A549 (cell line): ENCODE measurements at regions not wholly inside any gene's neighbourhood (a gene's known extent, or its start where the extent isn't known, plus 50 kb on each side); places are given as distances from the start of the nearest gene placed in this dataset.
"Not testable (repeated sequence)": the region's sequence is repeated elsewhere in the genome, so short reads cannot be mapped to it uniquely, and the experiment has no call there.

Source experiments
- ATAC-seq, 2 experiments: fragments of 200-7000 bp in 1 of 2; fragments of >200 bp in 1 of 2; cut with Nextera tagmentation in 1 of 2; cut with Tn5 transposase in 1 of 2; 3 replicates each; pipeline versions ENCODE4 v1.8.0 to v1.9.1; 2018 to 2020; ENCODE audit warnings: mild to moderate bottlenecking in 1 of 2, moderate library complexity in 1 of 2
- CTCF ChIA-PET: fragments of 300-600 bp; sonication (Branson Sonifier 250); formaldehyde crosslinking; extraction: SDS; loops from one replicate; lab custom pipeline; 2021; ENCODE audit warnings: antibody characterized with exemption, inconsistent platforms; lab: Yijun Ruan, JAX
- POLR2A ChIA-PET: fragments of 350-600 bp; formaldehyde crosslinking; extraction: SDS; loops from one replicate; lab custom pipeline; 2021; ENCODE audit warnings: antibody characterized with exemption, inconsistent platforms; lab: Yijun Ruan, JAX
- DNase-seq, 2 experiments: peaks; one replicate each; pipeline versions ENCODE4 v3.0.0 to v3.0.0-alpha.2; 2011 to 2016; ENCODE audit warnings: low read depth in 1 of 2, low spot score in 1 of 2
- FAIRE-seq: peaks from 2 replicates; lab custom pipeline; 2011; peaks lifted over from hg19 to GRCh38; lab: Jason Lieb, UNC
- H3K27ac ChIP-seq, 2 experiments: fragments of >200 bp; sonication (Bioruptor Twin); formaldehyde crosslinking; 3 replicates each; pipeline ENCODE4 v1.5.1; 2016 to 2017
- H3K4me1 ChIP-seq: fragments of >200 bp; sonication (Bioruptor Twin); formaldehyde crosslinking; 3 replicates; pipeline ENCODE4 v1.6.1; 2016
- H3K4me2 ChIP-seq: fragments of >200 bp; sonication (Bioruptor Twin); formaldehyde crosslinking; 3 replicates; pipeline ENCODE4 v1.6.1; 2016
- H3K4me3 ChIP-seq: fragments of >200 bp; sonication (Bioruptor Twin); formaldehyde crosslinking; 3 replicates; pipeline ENCODE4 v1.5.1; 2016
- H3K9me3 ChIP-seq: fragments of >200 bp; sonication (Bioruptor Twin); formaldehyde crosslinking; 3 replicates; pipeline ENCODE4 v1.6.1; 2016
- BHLHE40 ChIP-seq: IDR thresholded peaks from 2 replicates; pipeline ENCODE4 v1.6.1; 2012; ENCODE audit warnings: low read depth, low read length, inconsistent platforms
- CBX8 ChIP-seq: fragments of 200-600 bp; sonication (generic); IDR thresholded peaks from 2 replicates; pipeline ENCODE4 v1.6.1; 2016
- CHD2 ChIP-seq: fragments of 150-350 bp; IDR thresholded peaks from 2 replicates; pipeline ENCODE4 v1.6.1; 2014; ENCODE audit warnings: low read length; ENCODE audit not compliant: partially characterized antibody
- CHD4 ChIP-seq: fragments of 200-600 bp; sonication (generic); IDR thresholded peaks from 2 replicates; pipeline ENCODE4 v1.6.1; 2016; ENCODE audit warnings: antibody characterized with exemption, mild to moderate bottlenecking, borderline replicate concordance
- ESRRA ChIP-seq: fragments of 150-350 bp; IDR thresholded peaks from 2 replicates; pipeline ENCODE4 v1.6.1; 2014; ENCODE audit warnings: mild to moderate bottlenecking, low read length, borderline replicate concordance
- HEYL ChIP-seq: fragments of 250-450 bp; sonication (Bioruptor Pico); IDR thresholded peaks from 2 replicates; pipeline ENCODE4 v1.8.0; 2021; ENCODE audit warnings: mild to moderate bottlenecking, moderate library complexity
- HOXB5 ChIP-seq: fragments of 250-450 bp; sonication (Bioruptor Pico); IDR thresholded peaks from 2 replicates; pipeline ENCODE4 v1.5.0; 2020; ENCODE audit warnings: mild to moderate bottlenecking, moderate library complexity
- KDM1A ChIP-seq: fragments of 200-600 bp; sonication (generic); IDR thresholded peaks from 2 replicates; pipeline ENCODE4 v1.6.1; 2016; ENCODE audit warnings: low read depth, mild to moderate bottlenecking
- KDM5A ChIP-seq: fragments of 200-600 bp; sonication (generic); IDR thresholded peaks from 2 replicates; pipeline ENCODE4 v1.6.1; 2016; ENCODE audit warnings: antibody characterized with exemption, mild to moderate bottlenecking
- MAFK ChIP-seq: fragments of 450-650 bp; IDR thresholded peaks from 2 replicates; pipeline ENCODE4 v1.6.1; 2014; ENCODE audit not compliant: partially characterized antibody
- MAZ ChIP-seq: fragments of 150-350 bp; IDR thresholded peaks from 2 replicates; pipeline ENCODE4 v1.6.1; 2014; ENCODE audit warnings: antibody characterized with exemption, low read depth, low read length, borderline replicate concordance
- NFE2L2 ChIP-seq: fragments of 150-350 bp; conservative IDR thresholded peaks from 2 replicates; pipeline ENCODE4 v1.6.1; 2014; ENCODE audit warnings: low read length
- NR3C1 ChIP-seq: fragments of >200 bp; sonication (Bioruptor Twin); formaldehyde crosslinking; IDR thresholded peaks from 3 replicates; pipeline ENCODE4 v1.6.1; 2017
- POLR2AphosphoS2 ChIP-seq: conservative IDR thresholded peaks from 2 replicates; pipeline ENCODE4 v1.6.1; 2012; ENCODE audit warnings: low read length, improper control_type of control experiment, inconsistent platforms
- RARB ChIP-seq: fragments of 250-450 bp; sonication (Bioruptor Pico); IDR thresholded peaks from 2 replicates; pipeline ENCODE4 v1.8.0; 2021; ENCODE audit warnings: mild to moderate bottlenecking, moderate library complexity
- RCOR1 ChIP-seq: fragments of 150-350 bp; IDR thresholded peaks from 2 replicates; pipeline ENCODE4 v1.6.1; 2014; ENCODE audit warnings: antibody characterized with exemption, low read length, low read depth
- RFX5 ChIP-seq: fragments of 450-650 bp; IDR thresholded peaks from 2 replicates; pipeline ENCODE4 v1.7.1; 2014; ENCODE audit warnings: antibody characterized with exemption, mild to moderate bottlenecking, moderate library complexity
- RNF2 ChIP-seq: fragments of 200-600 bp; sonication (generic); IDR thresholded peaks from 2 replicates; pipeline ENCODE4 v1.6.1; 2016; ENCODE audit warnings: low read depth, mild to moderate bottlenecking, antibody characterized with exemption, moderate library complexity, borderline replicate concordance
- SREBF2 ChIP-seq: fragments of 450-650 bp; IDR thresholded peaks from 2 replicates; pipeline ENCODE4 v1.6.1; 2014; ENCODE audit warnings: mild to moderate bottlenecking, moderate library complexity
- TP53 ChIP-seq: fragments of 250-450 bp; sonication (Bioruptor Pico); IDR thresholded peaks from 2 replicates; pipeline ENCODE4 v1.5.0; 2021; ENCODE audit warnings: mild to moderate bottlenecking, moderate library complexity
- WGBS: methylation state at CpG from one replicate; pipeline ENCODE4 v1.1.6; 2017; ENCODE audit errors: missing lambda C conversion rate; 5-methylcytosine and 5-hydroxymethylcytosine counted together
- TF ChIP-seq, protein P1 (sequence below): fragments of 250-450 bp; sonication (Bioruptor Pico); IDR thresholded peaks from 2 replicates; pipeline ENCODE4 v1.5.0; 2021; ENCODE audit warnings: mild to moderate bottlenecking, moderate library complexity, borderline replicate concordance
- TF ChIP-seq, protein P2 (sequence below): fragments of 150-350 bp; IDR thresholded peaks from 2 replicates; pipeline ENCODE4 v1.6.1; 2014; ENCODE audit warnings: low read depth, mild to moderate bottlenecking, low read length
- TF ChIP-seq, protein P3 (sequence below): fragments of 250-450 bp; sonication (Bioruptor Pico); IDR thresholded peaks from 2 replicates; pipeline ENCODE4 v1.5.0; 2020; ENCODE audit warnings: low read depth, mild to moderate bottlenecking, moderate library complexity
- TF ChIP-seq, protein P4 (sequence below): IDR thresholded peaks from 2 replicates; pipeline ENCODE4 v1.6.1; 2012

- TF ChIP-seq MAFK (peak; percentile 21), POLR2AphosphoS2 (no peak)
- 10% methylated on average over 1 of the region's 1 CpG for WGBS
Measured at GRCh38 chr3:40756500-40756899, 231.7 kb downstream of the ZNF621 start.

GRCh38 chr3:40762771-40763170 lies 238.0 kb downstream of the ZNF621 start:
- ATAC-seq, POLR2A ChIA-PET, H3K4me2 ChIP-seq, CTCF ChIA-PET, FAIRE-seq, H3K9me3 ChIP-seq, H3K27ac ChIP-seq, H3K4me1 ChIP-seq, DNase-seq, H3K4me3 ChIP-seq: not testable (repeated sequence)
- 4% methylated on average over 1 of the region's 1 CpG for WGBS

More at GRCh38 chr3:40756500-40756899, 231.7 kb downstream of the ZNF621 start:
- H3K27ac ChIP-seq: no peak overlapping the region
- no peak overlapping the region for H3K4me2 ChIP-seq
- ATAC-seq: no peak
- no peak for DNase-seq
- ChIA-PET POLR2A (no interaction called here), CTCF (no interaction called here)
- H3K9me3 ChIP-seq: no peaks in the 10 kb centered on the region
- no peak overlapping the region for H3K4me3 ChIP-seq
- no peaks in the 10 kb centered on the region for H3K4me1 ChIP-seq
- no peak for FAIRE-seq

GRCh38 chr3:40763807-40764206 lies 239.0 kb downstream of the ZNF621 start:
- peak in 1 of 2 experiments; percentile 6 for DNase-seq
- no peak overlapping the region for H3K4me3 ChIP-seq
- TF ChIP-seq TP53 (CRISPR knock-in tag): no peak
- TF ChIP-seq HOXB5 (CRISPR knock-in tag): no peak
- TF ChIP-seq NFE2L2: no peak
- TF ChIP-seq MAFK: no peak
- TF ChIP-seq, all 56 proteins: peak for 0
- WGBS: 21% methylated on average over 4 of the region's 4 CpGs
- CTCF ChIA-PET: no interaction called here
- ATAC-seq: no peak
- POLR2A ChIA-PET: no interaction called here
- Histone ChIP-seq H3K4me1 (no peaks in the 10 kb centered on the region), H3K4me2 (no peak overlapping the region), H3K9me3 (no peaks in the 10 kb centered on the region; the same call in 2 of the 3 replicates), H3K27ac (no peak overlapping the region)
- no peak for FAIRE-seq

GRCh38 chr3:40764747-40765146 lies 240.0 kb downstream of the ZNF621 start:
- ChIA-PET CTCF (no interaction called here), POLR2A (no interaction called here)
- FAIRE-seq (no peak), DNase-seq (no peak), ATAC-seq (no peak)
- Histone ChIP-seq H3K4me2 (no peak overlapping the region), H3K27ac (no peak overlapping the region), H3K4me3 (no peak overlapping the region), H3K4me1 (no peaks in the 10 kb centered on the region), H3K9me3 (no peaks in the 10 kb centered on the region; the same call in 2 of the 3 replicates)
- 11% methylated on average over 2 of the region's 2 CpGs for WGBS
- TF ChIP-seq, protein P1, sequence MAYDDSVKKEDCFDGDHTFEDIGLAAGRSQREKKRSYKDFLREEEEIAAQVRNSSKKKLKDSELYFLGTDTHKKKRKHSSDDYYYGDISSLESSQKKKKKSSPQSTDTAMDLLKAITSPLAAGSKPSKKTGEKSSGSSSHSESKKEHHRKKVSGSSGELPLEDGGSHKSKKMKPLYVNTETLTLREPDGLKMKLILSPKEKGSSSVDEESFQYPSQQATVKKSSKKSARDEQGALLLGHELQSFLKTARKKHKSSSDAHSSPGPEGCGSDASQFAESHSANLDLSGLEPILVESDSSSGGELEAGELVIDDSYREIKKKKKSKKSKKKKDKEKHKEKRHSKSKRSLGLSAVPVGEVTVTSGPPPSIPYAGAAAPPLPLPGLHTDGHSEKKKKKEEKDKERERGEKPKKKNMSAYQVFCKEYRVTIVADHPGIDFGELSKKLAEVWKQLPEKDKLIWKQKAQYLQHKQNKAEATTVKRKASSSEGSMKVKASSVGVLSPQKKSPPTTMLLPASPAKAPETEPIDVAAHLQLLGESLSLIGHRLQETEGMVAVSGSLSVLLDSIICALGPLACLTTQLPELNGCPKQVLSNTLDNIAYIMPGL (CRISPR knock-in tag): no peak
- TF ChIP-seq SREBF2: no peak
- TF ChIP-seq RNF2: no peak
- TF ChIP-seq RARB: no peak
- TF ChIP-seq RCOR1: no peak

DNA sequence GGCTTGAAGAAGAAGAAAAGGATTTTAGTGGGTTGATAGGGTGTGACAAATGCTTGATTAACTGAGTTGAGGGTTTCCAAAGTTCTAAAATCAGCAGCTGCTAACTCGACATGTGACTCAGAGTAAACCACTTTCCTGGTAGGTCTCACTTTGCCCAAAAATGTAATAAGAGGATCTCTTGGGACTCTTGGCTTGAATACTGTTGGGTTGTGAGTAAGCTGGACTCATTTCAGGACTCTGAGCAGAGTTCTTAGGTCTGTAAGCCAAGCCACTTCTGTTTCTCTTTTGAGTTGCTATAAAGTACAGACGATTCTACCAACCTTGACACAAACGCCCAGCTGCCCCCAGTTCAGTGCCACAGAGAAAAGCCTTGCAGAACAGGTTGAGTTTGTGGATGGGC lies 241.1 kb downstream of the ZNF621 start:
- POLR2A ChIA-PET: no interaction called here
- no peaks in the 10 kb centered on the region for H3K4me1 ChIP-seq
- no peak overlapping the region for H3K4me3 ChIP-seq
- no peaks in the 10 kb centered on the region; the same call in 2 of the 3 replicates for H3K9me3 ChIP-seq
- no peak overlapping the region for H3K4me2 ChIP-seq
- CTCF ChIA-PET: no interaction called here
- FAIRE-seq (no peak), DNase-seq (no peak), ATAC-seq (no peak)
- no peak overlapping the region for H3K27ac ChIP-seq
- WGBS: 6% methylated on average over 3 of the region's 3 CpGs
- no peak for TF ChIP-seq CBX8
- TF ChIP-seq POLR2AphosphoS2: no peak
- TF ChIP-seq HOXB5 (CRISPR knock-in tag): no peak
- TF ChIP-seq CHD4: no peak
- TF ChIP-seq, protein P2, sequence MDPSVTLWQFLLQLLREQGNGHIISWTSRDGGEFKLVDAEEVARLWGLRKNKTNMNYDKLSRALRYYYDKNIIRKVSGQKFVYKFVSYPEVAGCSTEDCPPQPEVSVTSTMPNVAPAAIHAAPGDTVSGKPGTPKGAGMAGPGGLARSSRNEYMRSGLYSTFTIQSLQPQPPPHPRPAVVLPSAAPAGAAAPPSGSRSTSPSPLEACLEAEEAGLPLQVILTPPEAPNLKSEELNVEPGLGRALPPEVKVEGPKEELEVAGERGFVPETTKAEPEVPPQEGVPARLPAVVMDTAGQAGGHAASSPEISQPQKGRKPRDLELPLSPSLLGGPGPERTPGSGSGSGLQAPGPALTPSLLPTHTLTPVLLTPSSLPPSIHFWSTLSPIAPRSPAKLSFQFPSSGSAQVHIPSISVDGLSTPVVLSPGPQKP: no peak
- no peak for TF ChIP-seq MAZ
- no peak for TF ChIP-seq KDM1A
- no peak for TF ChIP-seq RFX5
- TF ChIP-seq BHLHE40: no peak
- TF ChIP-seq CHD2: no peak
- TF ChIP-seq NR3C1: no peak
- TF ChIP-seq RARB: no peak
- TF ChIP-seq, protein P3, sequence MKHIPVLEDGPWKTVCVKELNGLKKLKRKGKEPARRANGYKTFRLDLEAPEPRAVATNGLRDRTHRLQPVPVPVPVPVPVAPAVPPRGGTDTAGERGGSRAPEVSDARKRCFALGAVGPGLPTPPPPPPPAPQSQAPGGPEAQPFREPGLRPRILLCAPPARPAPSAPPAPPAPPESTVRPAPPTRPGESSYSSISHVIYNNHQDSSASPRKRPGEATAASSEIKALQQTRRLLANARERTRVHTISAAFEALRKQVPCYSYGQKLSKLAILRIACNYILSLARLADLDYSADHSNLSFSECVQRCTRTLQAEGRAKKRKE (CRISPR knock-in tag): no peak
- TF ChIP-seq KDM5A: no peak
- no peak for TF ChIP-seq ESRRA
- TF ChIP-seq HEYL (CRISPR knock-in tag): no peak
- TF ChIP-seq, protein P4, sequence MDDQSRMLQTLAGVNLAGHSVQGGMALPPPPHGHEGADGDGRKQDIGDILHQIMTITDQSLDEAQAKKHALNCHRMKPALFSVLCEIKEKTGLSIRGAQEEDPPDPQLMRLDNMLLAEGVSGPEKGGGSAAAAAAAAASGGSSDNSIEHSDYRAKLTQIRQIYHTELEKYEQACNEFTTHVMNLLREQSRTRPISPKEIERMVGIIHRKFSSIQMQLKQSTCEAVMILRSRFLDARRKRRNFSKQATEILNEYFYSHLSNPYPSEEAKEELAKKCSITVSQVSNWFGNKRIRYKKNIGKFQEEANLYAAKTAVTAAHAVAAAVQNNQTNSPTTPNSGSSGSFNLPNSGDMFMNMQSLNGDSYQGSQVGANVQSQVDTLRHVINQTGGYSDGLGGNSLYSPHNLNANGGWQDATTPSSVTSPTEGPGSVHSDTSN: no peak
